Activated naive CD4-positive, alpha-beta T cell treated with anti-CD3 and anti-CD28 coated beads, Interleukin-2, amount 50 U/mL, for 72 hours (primary cell): ENCODE measurements at regions not wholly inside any gene's neighbourhood (a gene's known extent, or its start where the extent isn't known, plus 50 kb on each side); places are given as distances from the start of the nearest gene placed in this dataset.

Experiments used
- ATAC-seq, 2 donors: fragments of 150-1000 bp; cut with Tn5 transposase; 2 replicates each; pipeline ENCODE4 v1.10.0; 2021; ENCODE audit warnings: mild to moderate bottlenecking in 2 of 2, moderate library complexity in 2 of 2
- DNase-seq, 2 donors: peaks; one replicate each; pipeline ENCODE4 v3.0.0; 2021 to 2022; ENCODE audit warnings: low spot score in 2 of 2
- H3K27ac Mint-ChIP-seq, 2 donors: one replicate each; pipeline ENCODE4 v1.8.0; 2022; ENCODE audit warnings: mild to moderate bottlenecking in 2 of 2, mixed read lengths in 2 of 2
- H3K36me3 Mint-ChIP-seq, 2 donors: one replicate each; pipeline ENCODE4 v1.8.0; 2022; ENCODE audit warnings: mixed read lengths in 2 of 2
- H3K9me3 Mint-ChIP-seq, 2 donors: one replicate each; pipeline ENCODE4 v1.8.0; 2022; ENCODE audit warnings: mixed read lengths in 2 of 2

- DNase-seq, result no peak
- Mint-ChIP-seq H3K36me3 (no peaks in the 10 kb centered on the region), H3K27ac (no peak overlapping the region), H3K9me3 (no peaks in the 10 kb centered on the region)
- ATAC-seq, result no peak
Observed at GRCh38 chr10:113993489-113993991, 50.1 kb upstream of the ADRB1 start.
